LNCaP clone FGC (cell line): ENCODE measurements at regions not wholly inside any gene's neighbourhood (a gene's known extent, or its start where the extent isn't known, plus 50 kb on each side); places are given as distances from the start of the nearest gene placed in this dataset.

ENCODE experiments used
- DNase-seq: peaks from one replicate; pipeline ENCODE4 v3.0.0-alpha.2; 2011; ENCODE audit warnings: low read depth
- H3K4me3 ChIP-seq: 2 replicates; pipeline ENCODE4 v1.5.1; 2011; ENCODE audit warnings: mild to moderate bottlenecking, low read depth, low read length, control low read depth
- CTCF ChIP-seq: IDR thresholded peaks from 2 replicates; pipeline ENCODE4 v1.5.1; 2012; ENCODE audit warnings: mild to moderate bottlenecking; ENCODE audit not compliant: control insufficient read depth, insufficient read depth; ENCODE audit errors: extremely low read depth

GRCh38 chr9:73073337-73074175 is 78.1 kb upstream of the ANXA1 start:
- H3K4me3 ChIP-seq: no peak overlapping the region
- TF ChIP-seq CTCF: no peak
- no peak for DNase-seq

- DNase-seq: no peak
- peak; percentile 24; the same call in 1 of the 2 replicates for TF ChIP-seq CTCF
- no peak overlapping the region for H3K4me3 ChIP-seq
Measured at GRCh38 chr9:73067074-73067473, 84.6 kb upstream of the ANXA1 start.

GRCh38 chr9:73065439-73065838 is 86.2 kb upstream of the ANXA1 start:
- DNase-seq: no peak
- no peak for TF ChIP-seq CTCF

GRCh38 chr9:73064315-73064714 is 87.3 kb upstream of the ANXA1 start:
- no peak for TF ChIP-seq CTCF

More at GRCh38 chr9:73065439-73065838, 86.2 kb upstream of the ANXA1 start:
- no peak overlapping the region for H3K4me3 ChIP-seq

GRCh38 chr9:73061146-73061545 is 90.5 kb upstream of the ANXA1 start:
- H3K4me3 ChIP-seq: no peak overlapping the region
- no peak for DNase-seq
- no peak for TF ChIP-seq CTCF

More at GRCh38 chr9:73064315-73064714, 87.3 kb upstream of the ANXA1 start:
- no peak for DNase-seq
- no peak overlapping the region for H3K4me3 ChIP-seq

GRCh38 chr9:73059247-73059646 is 92.4 kb upstream of the ANXA1 start:
- TF ChIP-seq CTCF: no peak
- H3K4me3 ChIP-seq: no peak overlapping the region
- no peak for DNase-seq

- no peak for TF ChIP-seq CTCF
- H3K4me3 ChIP-seq: no peak overlapping the region
- DNase-seq: no peak
Measured at GRCh38 chr9:73056245-73056644, 95.4 kb upstream of the ANXA1 start.
